Tibial nerve (tissue), 4 donors: ENCODE measurements at regions not wholly inside any gene's neighbourhood (a gene's known extent, or its start where the extent isn't known, plus 50 kb on each side); places are given as distances from the start of the nearest gene placed in this dataset.

Experiments used
- DNase-seq, 2 donors: peaks; one replicate each; pipeline ENCODE4 v3.0.0-alpha.2; 2019; ENCODE audit warnings: low spot score in 2 of 2
- H3K27ac ChIP-seq, 4 donors: fragments of 200-600 bp; sonication (generic) in 3 of 4; one replicate each; pipeline ENCODE4 v1.5.1; 2017 to 2019; ENCODE audit warnings: mild to moderate bottlenecking in 1 of 4
- H3K27me3 ChIP-seq, 2 donors: fragments of 200-600 bp; sonication (generic) in 1 of 2; one replicate each; pipeline versions ENCODE4 v1.5.1 to v1.6.0; 2017 to 2019
- H3K36me3 ChIP-seq, 3 donors: fragments of 200-600 bp; sonication (generic); one replicate each; pipeline ENCODE4 v1.5.1; 2018 to 2019
- H3K4me1 ChIP-seq, 4 donors: fragments of 200-600 bp; sonication (generic) in 3 of 4; one replicate each; pipeline ENCODE4 v1.5.1; 2017 to 2019
- H3K4me3 ChIP-seq, 4 donors: fragments of 200-600 bp; sonication (generic) in 3 of 4; one replicate each; pipeline ENCODE4 v1.5.1; 2017 to 2019; ENCODE audit warnings: mild to moderate bottlenecking in 1 of 4, moderate library complexity in 1 of 4
- H3K9me3 ChIP-seq, 4 donors: fragments of 200-600 bp; sonication (generic) in 3 of 4; one replicate each; pipeline ENCODE4 v1.5.1; 2017 to 2019
- EP300 ChIP-seq, 2 donors: sonication (generic); formaldehyde crosslinking; IDR thresholded peaks; one replicate each; pipeline ENCODE4 v1.6.1; 2017; ENCODE audit warnings: antibody characterized with exemption in 2 of 2, mild to moderate bottlenecking in 1 of 2
- POLR2A ChIP-seq, 2 donors: fragments of 450-650 bp; IDR thresholded peaks; one replicate each; pipeline ENCODE4 v1.6.1; 2017; ENCODE audit warnings: antibody characterized with exemption in 2 of 2, mild to moderate bottlenecking in 2 of 2, moderate library complexity in 2 of 2
- WGBS, 2 donors: methylation state at CpG; one replicate each; pipeline ENCODE4 v1.1.5; 2018; 5-methylcytosine and 5-hydroxymethylcytosine counted together
- TF ChIP-seq, protein P1 (sequence below), 5 experiments: fragments of 200-600 bp in 3 of 5; fragments of 450-650 bp in 2 of 5; sonication (generic) in 3 of 5; IDR thresholded peaks; one replicate each; pipeline ENCODE4 v1.5.1; 2016 to 2019; ENCODE audit warnings: antibody characterized with exemption in 5 of 5, mild to moderate bottlenecking in 3 of 5, moderate library complexity in 2 of 5

DNA sequence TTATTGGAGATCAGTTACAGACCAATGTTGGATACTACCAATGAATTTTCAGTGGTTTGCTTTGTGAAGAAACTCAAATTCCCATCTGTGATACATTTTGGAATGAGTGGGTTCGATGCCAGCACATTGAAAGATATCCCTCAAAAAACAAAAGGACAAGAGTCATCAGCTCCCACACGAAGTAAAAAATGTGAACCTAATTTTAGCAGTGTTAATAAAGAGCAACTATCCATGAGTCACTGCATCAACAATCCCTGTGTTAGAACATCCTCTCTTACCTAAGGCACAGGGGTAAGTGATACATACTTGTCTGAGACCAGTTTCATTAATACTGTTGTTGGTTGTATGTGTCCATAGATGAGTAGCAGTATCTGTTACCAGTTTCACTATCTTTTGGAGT lies 551.8 kb upstream of the SOX11 start:
- Histone ChIP-seq H3K4me3 (no peak overlapping the region), H3K36me3 (no peaks in the 10 kb centered on the region), H3K27ac (no peak overlapping the region), H3K4me1 (no peaks in the 10 kb centered on the region), H3K27me3 (no peaks in the 10 kb centered on the region), H3K9me3 (peaks cover 0 to 9% (median 0%) of the 10 kb centered on the region in 4 donors)
- TF ChIP-seq EP300 (IDR thresholded peaks at IDR 0.05) = no peak
- no peak for DNase-seq
- 55 to 63% methylated on average over 2 of the region's 2 CpGs for WGBS, 2 donors

GRCh38 chr2:5144159-5144558 lies 548.0 kb upstream of the SOX11 start:
- no peak overlapping the region for H3K27ac ChIP-seq
- H3K4me3 ChIP-seq = no peak overlapping the region
- no peaks in the 10 kb centered on the region for H3K27me3 ChIP-seq
- no peaks in the 10 kb centered on the region for H3K4me1 ChIP-seq
- no peaks in the 10 kb centered on the region for H3K36me3 ChIP-seq
- WGBS, 2 donors = 95% methylated on average over 15 of the region's 15 CpGs
- TF ChIP-seq POLR2A (IDR thresholded peaks at IDR 0.05) (no peak), EP300 (IDR thresholded peaks at IDR 0.05) (no peak)
- TF ChIP-seq, protein P1, sequence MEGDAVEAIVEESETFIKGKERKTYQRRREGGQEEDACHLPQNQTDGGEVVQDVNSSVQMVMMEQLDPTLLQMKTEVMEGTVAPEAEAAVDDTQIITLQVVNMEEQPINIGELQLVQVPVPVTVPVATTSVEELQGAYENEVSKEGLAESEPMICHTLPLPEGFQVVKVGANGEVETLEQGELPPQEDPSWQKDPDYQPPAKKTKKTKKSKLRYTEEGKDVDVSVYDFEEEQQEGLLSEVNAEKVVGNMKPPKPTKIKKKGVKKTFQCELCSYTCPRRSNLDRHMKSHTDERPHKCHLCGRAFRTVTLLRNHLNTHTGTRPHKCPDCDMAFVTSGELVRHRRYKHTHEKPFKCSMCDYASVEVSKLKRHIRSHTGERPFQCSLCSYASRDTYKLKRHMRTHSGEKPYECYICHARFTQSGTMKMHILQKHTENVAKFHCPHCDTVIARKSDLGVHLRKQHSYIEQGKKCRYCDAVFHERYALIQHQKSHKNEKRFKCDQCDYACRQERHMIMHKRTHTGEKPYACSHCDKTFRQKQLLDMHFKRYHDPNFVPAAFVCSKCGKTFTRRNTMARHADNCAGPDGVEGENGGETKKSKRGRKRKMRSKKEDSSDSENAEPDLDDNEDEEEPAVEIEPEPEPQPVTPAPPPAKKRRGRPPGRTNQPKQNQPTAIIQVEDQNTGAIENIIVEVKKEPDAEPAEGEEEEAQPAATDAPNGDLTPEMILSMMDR (IDR thresholded peaks at IDR 0.05) = no peak
- peaks cover 0 to 9% (median 0%) of the 10 kb centered on the region in 4 donors for H3K9me3 ChIP-seq
- DNase-seq = no peak

GRCh38 chr2:5145053-5145452 lies 547.1 kb upstream of the SOX11 start:
- H3K27ac ChIP-seq = no peak overlapping the region
- no peaks in the 10 kb centered on the region for H3K36me3 ChIP-seq
- WGBS, 2 donors = 86 to 87% methylated on average over 8 of the region's 8 CpGs
- no peaks in the 10 kb centered on the region for H3K27me3 ChIP-seq
- no peak for DNase-seq
- TF ChIP-seq EP300 (IDR thresholded peaks at IDR 0.05) = no peak
- TF ChIP-seq POLR2A (IDR thresholded peaks at IDR 0.05) = no peak
- TF ChIP-seq, protein P1 (IDR thresholded peaks at IDR 0.05) = no peak
- peaks cover 0 to 9% (median 0%) of the 10 kb centered on the region in 4 donors for H3K9me3 ChIP-seq
- no peak overlapping the region for H3K4me3 ChIP-seq
- no peaks in the 10 kb centered on the region for H3K4me1 ChIP-seq

DNA sequence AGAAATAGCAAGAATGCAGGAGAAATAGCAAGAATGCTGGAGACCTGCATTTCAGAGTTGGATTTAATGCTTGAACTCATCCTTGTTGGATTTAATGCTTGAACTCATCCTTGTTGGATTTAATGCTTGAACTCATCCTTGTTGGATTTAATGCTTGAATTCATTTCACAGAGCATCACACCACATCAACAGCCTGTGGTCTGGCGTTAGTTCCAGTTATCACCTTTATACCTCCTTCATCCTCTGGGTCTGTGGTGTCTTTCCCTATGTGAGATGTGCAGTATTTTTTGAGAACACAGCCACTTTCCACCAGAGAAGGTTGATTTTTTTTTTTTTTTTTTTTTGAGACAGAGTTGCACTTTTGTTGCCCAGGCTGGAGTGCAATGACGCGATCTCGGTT lies 546.4 kb upstream of the SOX11 start:
- TF ChIP-seq POLR2A (IDR thresholded peaks at IDR 0.05) (no peak), EP300 (IDR thresholded peaks at IDR 0.05) (no peak)
- TF ChIP-seq, protein P1 (IDR thresholded peaks at IDR 0.05) = no peak
- H3K4me1 ChIP-seq = no peaks in the 10 kb centered on the region
- H3K27me3 ChIP-seq = no peaks in the 10 kb centered on the region
- no peak for DNase-seq
- peaks cover 0 to 9% (median 0%) of the 10 kb centered on the region in 4 donors for H3K9me3 ChIP-seq
- H3K27ac ChIP-seq = no peak overlapping the region
- H3K4me3 ChIP-seq = no peak overlapping the region
- WGBS, 2 donors = 93% methylated on average over 4 of the region's 4 CpGs
- H3K36me3 ChIP-seq = no peaks in the 10 kb centered on the region

DNA sequence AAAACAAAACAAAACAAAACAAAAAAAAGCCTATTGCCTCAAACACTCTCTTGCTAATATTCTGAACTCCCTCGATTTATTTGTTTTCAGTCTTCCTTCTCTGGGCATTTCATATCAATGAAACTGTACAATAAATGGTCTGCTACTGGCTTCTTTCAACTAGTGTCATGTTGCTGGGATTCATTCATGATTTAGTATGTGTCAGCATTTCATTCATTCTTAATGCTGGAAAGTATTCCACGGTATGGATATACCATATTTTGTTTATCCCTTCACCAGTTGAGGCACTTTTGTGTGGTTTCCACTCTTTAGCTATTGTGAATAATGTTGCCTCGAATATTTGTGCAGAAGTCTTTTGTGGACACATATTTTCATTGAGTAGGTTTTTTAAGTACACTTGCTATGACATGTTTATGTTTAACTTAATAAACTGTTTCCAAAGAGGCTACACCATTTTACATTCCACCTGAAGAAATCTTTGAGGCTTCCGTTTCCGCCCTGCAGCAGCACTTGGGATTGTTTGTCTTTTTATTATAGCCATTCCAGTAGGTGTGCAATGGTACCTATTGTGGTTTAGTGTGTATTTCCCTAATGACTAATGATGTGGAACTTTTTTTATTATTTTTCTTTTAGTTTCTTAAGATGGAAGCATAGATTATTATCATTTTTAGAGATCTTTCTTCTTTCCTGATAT lies 543.6 kb upstream of the SOX11 start:
- H3K9me3 ChIP-seq = peaks cover 0 to 9% (median 2%) of the 10 kb centered on the region in 4 donors
- no peak for DNase-seq
- TF ChIP-seq, protein P1 (IDR thresholded peaks at IDR 0.05) = no peak
- TF ChIP-seq EP300 (IDR thresholded peaks at IDR 0.05) = no peak
- TF ChIP-seq POLR2A (IDR thresholded peaks at IDR 0.05) = no peak
- H3K36me3 ChIP-seq = no peaks in the 10 kb centered on the region
- H3K27ac ChIP-seq = no peak overlapping the region
- WGBS, 2 donors = 87 to 89% methylated on average over 5 of the region's 5 CpGs
- H3K4me3 ChIP-seq = no peak overlapping the region
- no peaks in the 10 kb centered on the region for H3K27me3 ChIP-seq
- no peaks in the 10 kb centered on the region for H3K4me1 ChIP-seq
